DOHH2 (cell line): ENCODE measurements at regions not wholly inside any gene's neighbourhood (a gene's known extent, or its start where the extent isn't known, plus 50 kb on each side); places are given as distances from the start of the nearest gene placed in this dataset.

Experiments used
- CTCF ChIP-seq: fragments of 200-600 bp; sonication (generic); IDR thresholded peaks from one replicate; pipeline ENCODE4 v1.5.1; 2014; ENCODE audit warnings: antibody characterized with exemption, mild to moderate bottlenecking, low read depth, low read length; ENCODE audit not compliant: poor library complexity, severe bottlenecking
- EZH2phosphoT487 ChIP-seq: fragments of 200-600 bp; sonication (generic); IDR thresholded peaks from 2 replicates; pipeline ENCODE4 v1.6.1; 2017; ENCODE audit warnings: borderline replicate concordance, mild to moderate bottlenecking, antibody characterized with exemption, low read length, moderate library complexity, mixed read lengths

- no peak for TF ChIP-seq CTCF
- TF ChIP-seq EZH2phosphoT487, result no peak
Observed at GRCh38 chr12:100717733-100718067, 76.9 kb upstream of the ANO4 start.
